ENCODE measurements at regions not wholly inside any gene's neighbourhood (a gene's known extent, or its start where the extent isn't known, plus 50 kb on each side); places are given as distances from the start of the nearest gene placed in this dataset.

GRCh38 chr2:7904319-7904718, 777.5 kb upstream of the ID2 start:
- no peak overlapping the region for H3K4me3 ChIP-seq
- no peak for DNase-seq (ENCODE audit: extremely low spot score)
- TF ChIP-seq EP300 (IDR thresholded peaks at IDR 0.05) (no peak), POLR2AphosphoS5 (IDR thresholded peaks at IDR 0.05) (no peak), CTCF (IDR thresholded peaks at IDR 0.05) (no peak), POLR2A (IDR thresholded peaks at IDR 0.05; ENCODE audit: low read depth) (no peak)
- no peaks in the 10 kb centered on the region for H3K4me1 ChIP-seq
- WGBS = 95% methylated on average over 3 of the region's 3 CpGs
- no peak overlapping the region for H3K27ac ChIP-seq (replicated peaks in 1 of 4)
- no peaks in the 10 kb centered on the region for H3K9me3 ChIP-seq
- no peaks in the 10 kb centered on the region for H3K27me3 ChIP-seq
- intact Hi-C loops (cut with DNase I) = no loop called here
- H3K36me3 ChIP-seq = no peaks in the 10 kb centered on the region

- Histone ChIP-seq H3K9me3 (no peaks in the 10 kb centered on the region), H3K27me3 (no peaks in the 10 kb centered on the region), H3K4me3 (no peak overlapping the region), H3K4me1 (no peaks in the 10 kb centered on the region), H3K36me3 (no peaks in the 10 kb centered on the region), H3K27ac (replicated peaks in 1 of 4) (no peak overlapping the region)
- peak; percentile 14 for DNase-seq (ENCODE audit: extremely low spot score)
- 83% methylated on average over 12 of the region's 12 CpGs for WGBS
- intact Hi-C loops (cut with DNase I) = no loop called here
- TF ChIP-seq EP300 (IDR thresholded peaks at IDR 0.05) = no peak
Measured at GRCh38 chr2:7905756-7906155, 776.1 kb upstream of the ID2 start.

- H3K27me3 ChIP-seq = no peaks in the 10 kb centered on the region
- no peaks in the 10 kb centered on the region for H3K36me3 ChIP-seq
- H3K4me3 ChIP-seq = no peak overlapping the region
- H3K4me1 ChIP-seq = no peaks in the 10 kb centered on the region
- 82% methylated on average over 6 of the region's 6 CpGs for WGBS
- DNase-seq (ENCODE audit: extremely low spot score) = no peak
- intact Hi-C loops (cut with DNase I) = no loop called here
- no peak overlapping the region for H3K27ac ChIP-seq (replicated peaks in 1 of 4)
- TF ChIP-seq POLR2A (IDR thresholded peaks at IDR 0.05; ENCODE audit: low read depth) = no peak
- TF ChIP-seq POLR2AphosphoS5 (IDR thresholded peaks at IDR 0.05) = no peak
- no peak for TF ChIP-seq CTCF (IDR thresholded peaks at IDR 0.05)
- TF ChIP-seq EP300 (IDR thresholded peaks at IDR 0.05) = no peak
- no peaks in the 10 kb centered on the region for H3K9me3 ChIP-seq
Measured at GRCh38 chr2:7906431-7906830, 775.4 kb upstream of the ID2 start.

- Histone ChIP-seq H3K4me3 (no peak overlapping the region), H3K4me1 (no peaks in the 10 kb centered on the region), H3K27me3 (no peaks in the 10 kb centered on the region), H3K9me3 (no peaks in the 10 kb centered on the region), H3K27ac (replicated peaks in 1 of 4) (no peak overlapping the region), H3K36me3 (no peaks in the 10 kb centered on the region)
- over 99% methylated on average over 11 of the region's 11 CpGs for WGBS
- intact Hi-C loops (cut with DNase I) = no loop called here
- TF ChIP-seq POLR2A (IDR thresholded peaks at IDR 0.05; ENCODE audit: low read depth) (no peak), EP300 (IDR thresholded peaks at IDR 0.05) (no peak), POLR2AphosphoS5 (IDR thresholded peaks at IDR 0.05) (no peak), CTCF (IDR thresholded peaks at IDR 0.05) (no peak)
- DNase-seq (ENCODE audit: extremely low spot score) = peak; percentile 86
Measured at GRCh38 chr2:7907041-7907440, 774.8 kb upstream of the ID2 start.

GRCh38 chr2:7910752-7911151, 771.1 kb upstream of the ID2 start:
- Histone ChIP-seq H3K36me3 (no peaks in the 10 kb centered on the region), H3K4me1 (no peaks in the 10 kb centered on the region), H3K9me3 (no peaks in the 10 kb centered on the region), H3K27ac (replicated peaks in 1 of 4) (no peak overlapping the region), H3K27me3 (no peaks in the 10 kb centered on the region), H3K4me3 (no peak overlapping the region)
- TF ChIP-seq POLR2AphosphoS5 (IDR thresholded peaks at IDR 0.05) (no peak), POLR2A (IDR thresholded peaks at IDR 0.05; ENCODE audit: low read depth) (no peak), EP300 (IDR thresholded peaks at IDR 0.05) (no peak), CTCF (IDR thresholded peaks at IDR 0.05) (no peak)
- intact Hi-C loops (cut with DNase I) = no loop called here
- DNase-seq (ENCODE audit: extremely low spot score) = peak; percentile 24
- 87% methylated on average over 3 of the region's 3 CpGs for WGBS

Measured in esophagus muscularis mucosa (tissue), 4 donors.